GM12873 (cell line): ENCODE measurements at regions not wholly inside any gene's neighbourhood (a gene's known extent, or its start where the extent isn't known, plus 50 kb on each side); places are given as distances from the start of the nearest gene placed in this dataset.

Experiments used
- TF ChIP-seq, protein P1 (sequence below): IDR thresholded peaks from 2 replicates; pipeline ENCODE4 v1.5.1; 2012; ENCODE audit warnings: low read depth, mild to moderate bottlenecking, moderate library complexity, low read length, control low read depth; ENCODE audit not compliant: insufficient read depth; ENCODE audit errors: missing control alignments

DNA sequence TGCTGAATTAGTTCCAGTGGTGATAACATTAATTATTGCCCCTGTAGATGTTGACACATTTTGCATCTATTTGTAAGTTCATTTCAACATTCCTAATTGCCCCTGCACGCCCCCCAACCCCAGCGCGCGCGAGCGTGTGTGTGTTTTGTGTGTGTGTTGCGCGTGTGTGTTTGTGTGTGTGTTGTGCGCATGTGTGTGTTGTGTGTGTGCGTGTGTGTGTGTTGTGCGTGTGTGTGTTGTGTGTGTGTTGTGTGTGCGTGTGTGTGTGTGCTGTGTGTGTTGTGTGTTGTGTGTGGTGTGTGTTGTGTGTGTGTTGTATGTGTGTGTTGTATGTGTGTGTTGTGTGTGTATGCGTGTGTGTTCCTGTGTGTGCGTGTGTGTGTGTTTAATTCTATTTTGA, 245.7 kb upstream of the GMDS start:
- TF ChIP-seq, protein P1, sequence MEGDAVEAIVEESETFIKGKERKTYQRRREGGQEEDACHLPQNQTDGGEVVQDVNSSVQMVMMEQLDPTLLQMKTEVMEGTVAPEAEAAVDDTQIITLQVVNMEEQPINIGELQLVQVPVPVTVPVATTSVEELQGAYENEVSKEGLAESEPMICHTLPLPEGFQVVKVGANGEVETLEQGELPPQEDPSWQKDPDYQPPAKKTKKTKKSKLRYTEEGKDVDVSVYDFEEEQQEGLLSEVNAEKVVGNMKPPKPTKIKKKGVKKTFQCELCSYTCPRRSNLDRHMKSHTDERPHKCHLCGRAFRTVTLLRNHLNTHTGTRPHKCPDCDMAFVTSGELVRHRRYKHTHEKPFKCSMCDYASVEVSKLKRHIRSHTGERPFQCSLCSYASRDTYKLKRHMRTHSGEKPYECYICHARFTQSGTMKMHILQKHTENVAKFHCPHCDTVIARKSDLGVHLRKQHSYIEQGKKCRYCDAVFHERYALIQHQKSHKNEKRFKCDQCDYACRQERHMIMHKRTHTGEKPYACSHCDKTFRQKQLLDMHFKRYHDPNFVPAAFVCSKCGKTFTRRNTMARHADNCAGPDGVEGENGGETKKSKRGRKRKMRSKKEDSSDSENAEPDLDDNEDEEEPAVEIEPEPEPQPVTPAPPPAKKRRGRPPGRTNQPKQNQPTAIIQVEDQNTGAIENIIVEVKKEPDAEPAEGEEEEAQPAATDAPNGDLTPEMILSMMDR: no peak

DNA sequence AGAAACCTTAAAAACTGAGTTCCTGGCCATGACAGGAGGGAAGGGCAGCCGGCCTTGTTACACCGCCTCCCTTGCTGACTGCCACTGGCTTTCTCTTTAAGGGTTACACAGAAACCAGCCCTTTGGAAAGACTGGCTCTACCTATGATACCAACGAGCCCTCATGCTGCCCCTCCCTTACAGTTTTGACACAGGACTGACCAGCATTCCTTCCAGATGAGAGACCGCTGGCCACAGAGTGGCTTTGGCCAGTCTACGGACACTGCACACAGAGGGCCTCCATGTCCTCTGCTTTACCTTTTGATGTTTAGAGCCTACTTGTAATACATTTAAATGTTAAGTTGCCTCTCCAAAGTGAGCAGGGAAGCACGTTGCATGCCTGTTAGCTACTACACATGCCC, 243.2 kb upstream of the GMDS start:
- TF ChIP-seq, protein P1: no peak

DNA sequence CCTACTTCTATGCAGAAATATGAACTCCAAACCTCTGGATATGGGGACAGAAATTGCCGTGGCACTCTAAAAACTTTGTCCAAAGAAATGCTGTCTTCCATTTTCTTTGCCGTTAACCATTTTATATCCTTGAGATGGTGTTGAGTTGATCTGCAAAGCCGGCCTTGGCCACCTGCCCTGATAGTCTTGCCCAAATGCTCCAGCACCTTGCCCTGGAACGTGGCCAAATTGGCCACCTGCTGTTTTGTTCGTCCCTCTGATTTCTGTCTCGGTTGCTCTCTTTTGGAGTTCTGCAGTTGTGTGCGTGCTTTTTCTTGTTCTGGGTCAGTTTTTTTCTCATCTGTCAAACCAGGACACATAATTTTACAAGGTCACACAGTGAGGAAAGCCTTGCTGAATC, 239.7 kb upstream of the GMDS start:
- TF ChIP-seq, protein P1: no peak

DNA sequence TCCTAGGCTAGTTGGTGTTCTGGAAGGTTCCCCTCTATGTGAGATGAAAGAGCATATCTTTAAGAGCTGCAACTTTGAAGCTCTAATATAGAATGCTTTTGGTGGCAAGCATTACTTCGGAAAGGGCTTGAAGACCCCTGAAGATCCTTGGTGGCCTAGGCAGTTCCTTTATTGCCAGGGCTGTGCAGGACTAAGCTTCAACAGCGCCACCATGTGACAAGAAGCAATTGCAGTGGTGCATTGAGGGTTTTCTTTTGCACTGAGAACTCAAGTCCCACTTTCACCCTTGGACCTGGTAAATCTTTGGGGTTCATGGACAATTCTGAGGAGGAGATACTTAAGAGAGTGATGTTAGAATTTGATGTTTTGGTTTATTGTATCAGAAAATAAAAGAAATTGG, 237.4 kb upstream of the GMDS start:
- TF ChIP-seq, protein P1: peak; percentile 26

DNA sequence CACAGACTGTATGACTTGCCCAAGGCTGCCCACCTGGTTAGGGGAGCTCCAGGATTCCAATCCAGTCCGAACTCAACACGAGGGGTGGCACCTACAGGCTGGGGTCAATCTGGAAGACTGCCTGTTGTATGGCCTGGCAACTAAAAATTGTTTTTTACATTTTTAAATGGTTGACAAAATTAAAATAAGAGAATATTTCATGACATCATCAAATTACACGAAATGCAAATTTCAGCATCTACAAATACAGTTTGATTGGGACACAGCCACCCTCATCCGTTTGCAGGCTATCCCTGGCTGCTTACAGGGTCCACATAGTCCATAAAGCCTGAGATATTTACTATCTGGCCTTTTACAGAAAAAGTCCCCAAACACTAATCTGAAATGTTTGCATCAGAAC, 235.9 kb upstream of the GMDS start:
- TF ChIP-seq, protein P1: no peak

DNA sequence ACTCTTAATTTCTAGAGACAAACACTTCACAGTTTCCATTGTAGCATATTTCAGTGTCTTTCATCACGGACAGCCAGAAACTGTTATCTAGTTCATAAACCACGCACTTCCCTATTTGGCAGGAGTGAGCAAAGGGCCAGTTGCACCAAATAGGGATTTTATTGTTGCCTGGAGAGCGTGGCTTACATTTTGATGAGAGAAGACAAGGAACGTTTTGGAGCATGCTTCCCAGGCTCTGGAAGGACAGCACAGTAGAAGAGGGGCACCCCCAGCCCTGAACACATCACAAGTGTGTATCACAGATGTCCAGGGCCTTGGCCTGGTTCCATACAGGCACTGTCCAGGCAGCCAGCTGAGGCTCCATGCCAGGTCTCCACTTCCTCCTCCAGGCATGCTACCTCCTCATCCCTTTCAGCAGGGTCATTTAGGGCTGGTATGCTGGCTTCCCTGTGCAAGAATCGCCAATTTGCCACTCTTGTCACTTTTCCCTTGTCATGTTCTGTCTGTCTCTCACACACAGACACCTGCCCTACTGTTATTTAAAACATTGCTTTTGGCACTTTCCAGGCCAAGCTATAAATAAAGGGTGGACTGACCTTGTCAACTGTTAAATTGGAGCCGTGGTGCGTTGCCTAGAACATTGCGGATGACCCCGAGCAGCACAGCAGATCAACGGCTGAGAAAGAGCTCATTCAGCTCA, 235.0 kb upstream of the GMDS start:
- TF ChIP-seq, protein P1: no peak

DNA sequence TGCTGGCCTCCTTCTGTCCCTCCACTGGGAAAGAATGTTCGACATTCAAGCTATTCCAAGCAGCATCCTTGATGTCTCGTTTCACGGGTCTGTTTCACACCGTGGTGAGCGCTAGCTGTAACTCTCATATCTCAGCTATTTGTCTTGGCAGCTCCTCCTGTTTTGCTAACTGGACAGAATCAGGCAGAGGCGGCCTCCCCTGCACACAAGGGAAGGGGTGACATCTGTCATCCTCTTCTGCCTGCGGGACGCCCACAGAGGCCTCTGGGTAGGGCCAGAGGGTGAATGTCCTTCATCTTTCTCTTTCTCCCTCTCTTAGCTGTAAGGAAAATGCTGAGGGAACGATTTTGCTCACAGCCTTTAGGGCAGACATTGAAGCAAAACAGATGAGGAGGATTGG, 232.8 kb upstream of the GMDS start:
- TF ChIP-seq, protein P1: no peak

DNA sequence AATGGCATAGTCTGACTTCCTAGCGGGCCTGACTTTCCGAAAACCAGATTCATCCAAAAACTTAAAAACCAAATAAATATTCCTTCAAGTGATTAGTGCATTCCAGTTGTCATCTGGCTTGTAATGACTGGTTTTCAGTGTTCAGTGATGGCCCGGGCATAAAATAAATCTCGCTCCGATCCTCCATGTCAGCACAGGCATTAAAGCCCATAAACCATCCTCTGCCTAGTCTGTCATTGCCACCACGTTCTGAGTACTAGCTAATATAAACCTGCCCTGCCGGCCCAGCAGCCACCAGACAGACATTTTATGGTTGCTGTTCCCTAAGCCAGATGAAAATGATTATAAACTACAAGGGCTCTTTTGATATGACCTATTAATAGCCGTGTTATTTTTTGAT, 232.3 kb upstream of the GMDS start:
- TF ChIP-seq, protein P1: no peak
